Vagina (tissue), 2 donors: ENCODE measurements at regions not wholly inside any gene's neighbourhood (a gene's known extent, or its start where the extent isn't known, plus 50 kb on each side); places are given as distances from the start of the nearest gene placed in this dataset.

Source experiments
- CTCF ChIP-seq, 3 experiments: fragments of 450-650 bp in 2 of 3; fragments of 200-600 bp in 1 of 3; sonication (generic) in 1 of 3; IDR thresholded peaks; one replicate each; pipeline ENCODE4 v1.5.1; 2017 to 2019; ENCODE audit warnings: antibody characterized with exemption in 3 of 3, mild to moderate bottlenecking in 2 of 3, moderate library complexity in 2 of 3
- POLR2A ChIP-seq, 2 donors: fragments of 450-650 bp; IDR thresholded peaks; one replicate each; pipeline ENCODE4 v1.6.1; 2017; ENCODE audit warnings: antibody characterized with exemption in 2 of 2, mild to moderate bottlenecking in 2 of 2, moderate library complexity in 2 of 2
- POLR2AphosphoS5 ChIP-seq, 2 donors: sonication (generic); formaldehyde crosslinking; IDR thresholded peaks; one replicate each; pipeline ENCODE4 v1.9.0; 2017; ENCODE audit warnings: antibody characterized with exemption in 2 of 2, mild to moderate bottlenecking in 2 of 2, low read depth in 1 of 2; ENCODE audit not compliant: insufficient read depth in 1 of 2

GRCh38 chr16:80277182-80277581 is 263.6 kb upstream of the DYNLRB2 start:
- TF ChIP-seq POLR2A (IDR thresholded peaks at IDR 0.05) (no peak), CTCF (IDR thresholded peaks at IDR 0.05) (no peak), POLR2AphosphoS5 (IDR thresholded peaks at IDR 0.05; ENCODE audit: insufficient read depth in 1 of 2, low read depth in 1 of 2) (no peak)
